NT2/D1 (cell line): ENCODE measurements at regions not wholly inside any gene's neighbourhood (a gene's known extent, or its start where the extent isn't known, plus 50 kb on each side); places are given as distances from the start of the nearest gene placed in this dataset.

Experiments used
- SUZ12 ChIP-seq: IDR thresholded peaks from 2 replicates; pipeline ENCODE4 v1.6.1; 2011; ENCODE audit not compliant: insufficient read length, insufficient read depth; ENCODE audit errors: extremely low read depth
- ZNF274 ChIP-seq: IDR thresholded peaks from 2 replicates; pipeline ENCODE4 v1.6.1; 2011; ENCODE audit warnings: mild to moderate bottlenecking, low read depth, low read length

GRCh38 chr3:148087601-148088371 lies 609.9 kb upstream of the AGTR1 start:
- TF ChIP-seq SUZ12: no peak
- TF ChIP-seq ZNF274: no peak
